MM.1S (cell line): ENCODE measurements at regions not wholly inside any gene's neighbourhood (a gene's known extent, or its start where the extent isn't known, plus 50 kb on each side); places are given as distances from the start of the nearest gene placed in this dataset.

Experiments used
- DNase-seq: peaks from one replicate; pipeline ENCODE4 v3.0.0-alpha.2; 2015
- H2AFZ ChIP-seq: fragments of 300-600 bp; sonication (generic); 2 replicates; pipeline ENCODE4 v1.6.0; 2016; ENCODE audit warnings: antibody characterized with exemption, low read length
- H3F3A ChIP-seq: fragments of 300-600 bp; sonication (generic); 2 replicates; pipeline ENCODE4 v1.6.1; 2016; ENCODE audit warnings: mild to moderate bottlenecking, antibody characterized with exemption, low read length, moderate library complexity, mixed read lengths; ENCODE audit not compliant: insufficient read depth
- H3K27ac ChIP-seq: fragments of 300-600 bp; sonication (generic); 2 replicates; pipeline ENCODE4 v1.5.1; 2016; ENCODE audit warnings: mild to moderate bottlenecking, low read length
- H3K27me3 ChIP-seq: fragments of 300-600 bp; sonication (generic); replicated peaks from 2 replicates; pipeline ENCODE4 v1.6.0; 2016; ENCODE audit warnings: low read length; ENCODE audit not compliant: insufficient read depth
- H3K36me3 ChIP-seq: fragments of 300-600 bp; sonication (generic); replicated peaks from 2 replicates; pipeline ENCODE4 v1.6.1; 2016; ENCODE audit warnings: mild to moderate bottlenecking, low read length, mixed read lengths; ENCODE audit not compliant: insufficient read depth
- H3K4me1 ChIP-seq: fragments of 300-600 bp; sonication (generic); 2 replicates; pipeline ENCODE4 v1.6.1; 2016; ENCODE audit warnings: low read length, mixed read lengths
- H3K4me2 ChIP-seq: fragments of 300-600 bp; sonication (generic); 2 replicates; pipeline ENCODE4 v1.6.0; 2016; ENCODE audit warnings: low read depth, low read length
- H3K4me3 ChIP-seq: fragments of 300-600 bp; sonication (generic); 2 replicates; pipeline ENCODE4 v1.5.1; 2016; ENCODE audit warnings: low read length, mixed read lengths
- H3K79me2 ChIP-seq: fragments of 300-600 bp; sonication (generic); 2 replicates; pipeline ENCODE4 v1.6.1; 2016; ENCODE audit warnings: mixed run types, low read length, mixed read lengths
- H3K9ac ChIP-seq: fragments of 300-600 bp; sonication (generic); 2 replicates; pipeline ENCODE4 v1.6.1; 2016; ENCODE audit warnings: low read length, mixed read lengths
- H3K9me2 ChIP-seq: fragments of 300-600 bp; sonication (generic); replicated peaks from 2 replicates; pipeline ENCODE4 v1.6.1; 2016; ENCODE audit warnings: mild to moderate bottlenecking, low read length, mixed read lengths; ENCODE audit not compliant: insufficient read depth
- H3K9me3 ChIP-seq: fragments of 300-600 bp; sonication (generic); replicated peaks from 2 replicates; pipeline ENCODE4 v1.6.1; 2016; ENCODE audit warnings: mild to moderate bottlenecking, low read length, mixed read lengths; ENCODE audit not compliant: insufficient read depth
- H4K20me1 ChIP-seq: fragments of 300-600 bp; sonication (generic); 2 replicates; pipeline ENCODE4 v1.6.1; 2016; ENCODE audit warnings: mild to moderate bottlenecking, low read length, moderate library complexity, mixed read lengths; ENCODE audit not compliant: insufficient read depth
- CTCF ChIP-seq: fragments of 300-600 bp; sonication (generic); IDR thresholded peaks from 2 replicates; pipeline ENCODE4 v1.5.1; 2016; ENCODE audit warnings: antibody characterized with exemption, low read length, mixed read lengths
- EZH2 ChIP-seq: fragments of 300-600 bp; sonication (generic); optimal IDR thresholded peaks from 2 replicates; pipeline ENCODE3; 2017; ENCODE audit warnings: low read depth, mild to moderate bottlenecking, antibody characterized with exemption, low read length, mixed read lengths
- EZH2phosphoT487 ChIP-seq: fragments of 300-600 bp; sonication (generic); IDR thresholded peaks from 2 replicates; pipeline ENCODE4 v1.6.1; 2018; ENCODE audit warnings: antibody characterized with exemption, low read length

DNA sequence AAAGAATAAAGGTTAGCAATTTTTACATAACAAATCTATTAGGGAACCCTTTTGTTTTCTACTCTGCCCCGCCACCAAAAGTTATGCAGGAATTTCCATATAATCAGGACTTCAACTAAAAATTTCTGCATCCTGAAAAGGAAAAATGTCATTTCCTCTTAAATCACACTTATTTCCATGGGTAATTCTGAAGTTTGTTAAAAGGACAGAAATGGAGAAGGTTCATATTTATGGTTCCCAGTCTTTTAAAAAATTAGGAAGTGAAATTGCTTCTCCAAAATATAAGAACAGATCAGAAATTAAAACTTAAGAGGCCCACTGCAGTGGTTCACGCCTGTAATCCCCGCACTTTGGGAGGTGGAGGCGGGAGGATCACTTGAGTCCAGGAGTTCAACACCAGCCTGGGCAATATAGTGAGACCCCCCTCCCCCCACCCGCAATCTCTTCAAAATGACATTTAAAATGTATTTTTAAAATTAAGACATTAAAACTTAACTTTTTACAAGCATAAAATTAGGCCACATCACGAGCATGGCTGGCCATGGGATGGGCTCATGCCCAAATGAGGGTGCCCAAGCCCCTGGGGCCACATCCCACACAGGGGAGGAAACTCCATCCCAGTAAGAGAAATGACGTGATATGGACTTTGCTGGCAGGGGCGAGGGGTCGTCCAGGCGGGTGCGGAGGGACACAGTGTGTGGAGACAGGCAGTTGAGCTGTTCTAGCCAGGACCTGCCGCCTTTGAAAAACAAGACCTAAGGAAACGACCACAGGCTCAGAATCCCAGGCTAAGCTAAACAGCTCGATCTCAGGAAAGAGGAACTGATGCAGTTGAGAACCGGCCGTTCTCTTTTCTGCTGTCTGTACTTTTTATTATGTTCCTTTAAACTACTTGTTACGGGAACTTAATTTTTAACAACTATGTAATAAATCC lies 51.3 kb upstream of the NFE2L3 start:
- DNase-seq, result no peak

DNA sequence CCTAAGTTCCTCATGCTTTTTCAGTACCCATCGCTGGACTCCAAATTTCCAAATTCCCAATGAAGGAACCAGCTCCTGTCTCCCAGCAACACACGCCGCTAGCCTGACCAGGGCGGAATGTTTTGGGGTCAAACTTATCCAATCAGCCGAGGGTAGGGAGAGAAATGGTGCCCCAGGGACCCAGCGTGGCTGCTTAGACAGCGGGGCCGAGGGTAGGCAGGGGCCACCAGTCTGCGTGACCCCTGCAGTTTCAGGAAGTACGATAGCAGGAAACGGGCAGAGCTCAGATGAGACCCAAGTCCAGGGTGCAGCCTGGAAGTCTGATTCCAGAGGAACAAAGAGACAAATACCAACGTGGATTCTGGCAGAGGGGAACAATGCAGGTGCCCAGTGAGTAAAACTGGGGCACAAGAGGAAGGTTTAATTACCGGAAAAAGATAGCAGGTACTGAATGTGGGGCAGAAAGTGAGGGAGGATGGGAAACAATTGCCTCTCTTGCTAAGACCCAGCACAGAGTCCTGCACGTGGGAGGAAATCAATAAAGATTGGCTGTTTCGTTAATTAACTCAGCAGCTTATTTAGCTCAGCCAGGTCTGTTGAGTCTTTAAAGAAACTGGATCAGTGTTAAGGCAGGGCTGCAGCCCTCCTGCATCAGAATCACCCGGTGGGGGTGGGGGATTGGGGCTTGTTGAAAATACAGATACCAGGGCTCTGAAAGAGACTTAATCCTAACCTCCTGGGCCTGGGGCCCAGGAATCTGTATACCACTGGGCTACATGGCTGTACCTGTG lies 50.4 kb upstream of the NFE2L3 start:
- Histone ChIP-seq H2AFZ (no peak overlapping the region), H3K4me3 (no peak overlapping the region), H3K9me2 (no peaks in the 10 kb centered on the region), H3K4me1 (peaks cover 7% of the 10 kb centered on the region; the same call in 1 of the 2 replicates), H3K36me3 (no peaks in the 10 kb centered on the region), H3K79me2 (no peaks in the 10 kb centered on the region), H3F3A (no peaks in the 10 kb centered on the region), H3K27me3 (no peaks in the 10 kb centered on the region), H3K9ac (no peak overlapping the region), H3K4me2 (no peak overlapping the region), H4K20me1 (no peaks in the 10 kb centered on the region), H3K27ac (no peak overlapping the region), H3K9me3 (no peaks in the 10 kb centered on the region)
- TF ChIP-seq CTCF (no peak), EZH2phosphoT487 (no peak), EZH2 (no peak)
- no peak for DNase-seq

More for the DNA sequence above, 51.3 kb upstream of the NFE2L3 start:
- Histone ChIP-seq H3K4me3 (no peak overlapping the region), H3K27ac (no peak overlapping the region), H3K79me2 (no peaks in the 10 kb centered on the region), H3K4me2 (no peak overlapping the region), H4K20me1 (no peaks in the 10 kb centered on the region), H2AFZ (no peak overlapping the region), H3K27me3 (no peaks in the 10 kb centered on the region), H3K9ac (no peak overlapping the region), H3K4me1 (peaks cover 7% of the 10 kb centered on the region; the same call in 1 of the 2 replicates), H3F3A (no peaks in the 10 kb centered on the region), H3K9me2 (no peaks in the 10 kb centered on the region), H3K36me3 (no peaks in the 10 kb centered on the region), H3K9me3 (no peaks in the 10 kb centered on the region)
- TF ChIP-seq CTCF (no peak), EZH2phosphoT487 (no peak), EZH2 (no peak)

DNA sequence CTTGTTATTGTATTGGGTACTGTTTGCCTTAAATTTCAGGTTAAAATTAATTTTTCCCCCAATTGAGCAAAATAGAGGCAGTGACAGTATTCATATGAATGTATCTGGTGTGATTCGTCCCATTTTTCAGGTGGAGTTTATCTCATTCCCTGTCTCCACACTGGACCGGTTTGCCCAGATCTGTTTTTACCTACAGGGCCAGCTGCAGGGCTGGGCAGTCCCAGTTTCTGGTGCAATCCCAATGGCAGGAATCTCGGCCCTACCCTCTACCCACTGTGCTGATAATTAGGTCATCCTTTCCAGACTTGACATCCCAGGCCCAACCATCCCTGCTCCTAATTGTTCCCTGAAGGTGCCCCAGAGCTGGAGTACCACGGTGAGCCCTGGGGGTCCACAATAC lies 49.8 kb upstream of the NFE2L3 start:
- Histone ChIP-seq H2AFZ (no peak overlapping the region), H3K9me3 (no peaks in the 10 kb centered on the region), H3K4me2 (no peak overlapping the region)

More for the DNA sequence above, 49.8 kb upstream of the NFE2L3 start:
- TF ChIP-seq EZH2phosphoT487 (no peak), EZH2 (no peak), CTCF (no peak)
- no peak for DNase-seq
- Histone ChIP-seq H3K4me3 (no peak overlapping the region), H3K9me2 (no peaks in the 10 kb centered on the region), H3K4me1 (peaks cover 7% of the 10 kb centered on the region; the same call in 1 of the 2 replicates), H3K79me2 (no peaks in the 10 kb centered on the region), H3F3A (no peaks in the 10 kb centered on the region), H3K36me3 (no peaks in the 10 kb centered on the region), H4K20me1 (no peaks in the 10 kb centered on the region), H3K9ac (no peak overlapping the region), H3K27ac (no peak overlapping the region), H3K27me3 (no peaks in the 10 kb centered on the region)
